HG03060 (cell line): ENCODE measurements at regions not wholly inside any gene's neighbourhood (a gene's known extent, or its start where the extent isn't known, plus 50 kb on each side); places are given as distances from the start of the nearest gene placed in this dataset.
A peak's percentile ranks its signal among the peaks of the same experiment; 100 is the strongest.

Experiments used
- ATAC-seq: cut with Tn5 transposase; IDR thresholded peaks from one replicate; pipeline ENCODE4 v1.9.1; 2021; ENCODE audit warnings: low read depth, moderate number of reproducible peaks; ENCODE audit not compliant: unreplicated experiment

GRCh38 chrX:79300856-79301255, 66.3 kb downstream of the ITM2A start:
- ATAC-seq, result no peak

GRCh38 chrX:79290596-79290995, 76.5 kb downstream of the ITM2A start:
- no peak for ATAC-seq

DNA sequence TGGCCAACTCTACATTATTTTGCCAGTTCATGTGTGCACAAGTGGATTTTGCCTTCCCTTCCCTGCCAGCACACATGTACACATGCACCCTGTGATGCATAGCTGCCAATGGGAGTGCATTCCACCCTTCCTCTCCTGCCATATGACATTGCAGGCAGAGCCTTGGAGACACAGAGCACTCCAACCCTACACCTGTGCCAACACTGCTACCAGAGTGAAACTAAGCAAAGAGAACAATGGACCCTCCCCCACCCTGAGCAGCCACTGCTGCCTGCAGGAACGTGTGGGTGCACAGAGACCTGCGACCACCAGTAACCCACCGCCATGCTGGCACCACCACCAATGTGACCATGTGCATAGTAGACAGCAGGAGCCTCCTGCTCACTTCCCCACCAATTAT, 78.4 kb downstream of the ITM2A start:
- ATAC-seq, result no peak

GRCh38 chrX:79287724-79288123, 79.4 kb downstream of the ITM2A start:
- no peak for ATAC-seq

DNA sequence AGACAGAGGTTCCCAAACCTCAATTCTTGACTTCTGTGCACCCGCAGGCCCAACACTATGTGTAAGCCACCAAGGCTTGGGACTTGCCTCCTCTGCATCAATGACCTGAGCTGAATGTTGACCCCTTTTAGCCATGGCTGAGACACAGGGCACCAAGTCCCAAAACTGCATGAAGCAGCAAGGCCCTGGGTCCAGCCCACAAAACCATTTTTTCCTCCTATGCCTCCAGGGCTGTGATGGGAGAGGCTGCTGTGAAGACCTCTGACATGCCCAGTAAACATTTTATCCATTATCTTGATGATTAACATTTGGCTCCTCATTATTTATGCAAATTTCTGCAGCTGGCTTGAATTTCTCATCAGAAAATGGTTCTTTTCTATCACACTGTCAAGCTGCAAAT, 85.4 kb downstream of the ITM2A start:
- ATAC-seq, result no peak

GRCh38 chrX:79270401-79270800, 96.7 kb downstream of the ITM2A start:
- ATAC-seq, result peak; percentile 82

DNA sequence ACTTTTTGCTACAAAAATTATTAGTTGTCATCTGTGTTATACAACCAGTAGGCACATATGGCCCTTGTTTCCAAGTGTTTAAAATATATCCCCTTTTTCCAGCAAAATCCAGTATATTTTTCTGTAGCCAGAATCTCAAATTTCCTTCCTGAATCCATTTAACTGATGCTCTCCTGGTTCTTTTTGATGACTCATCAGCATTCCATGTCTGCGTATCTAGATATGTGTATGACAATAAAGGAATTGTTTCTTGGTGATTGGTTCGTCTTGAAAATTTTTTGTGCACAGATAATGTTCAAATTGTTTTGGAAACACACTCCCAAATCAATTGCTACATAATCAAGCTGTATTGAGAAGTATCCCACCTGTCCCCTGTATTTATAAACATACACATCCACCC, 98.3 kb downstream of the ITM2A start:
- no peak for ATAC-seq

DNA sequence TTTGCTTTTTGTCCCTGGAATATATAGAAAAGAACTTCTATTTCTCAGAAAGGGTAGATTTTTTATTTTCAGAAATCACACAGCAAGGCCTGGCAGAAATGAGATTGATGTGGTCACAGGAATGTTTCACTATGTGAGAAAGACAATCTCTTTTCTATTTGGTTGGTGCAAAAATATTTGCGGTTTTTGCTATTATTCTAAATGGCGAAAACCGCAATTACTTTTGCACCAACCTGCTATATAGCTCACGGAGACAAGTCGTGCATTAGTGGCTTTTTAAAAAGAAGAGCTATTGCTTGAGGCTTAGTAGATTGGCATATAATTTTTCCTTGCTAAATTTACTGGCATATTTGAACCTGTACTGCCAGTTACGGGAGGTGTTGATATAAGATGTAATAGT, 100.4 kb downstream of the ITM2A start:
- no peak for ATAC-seq

DNA sequence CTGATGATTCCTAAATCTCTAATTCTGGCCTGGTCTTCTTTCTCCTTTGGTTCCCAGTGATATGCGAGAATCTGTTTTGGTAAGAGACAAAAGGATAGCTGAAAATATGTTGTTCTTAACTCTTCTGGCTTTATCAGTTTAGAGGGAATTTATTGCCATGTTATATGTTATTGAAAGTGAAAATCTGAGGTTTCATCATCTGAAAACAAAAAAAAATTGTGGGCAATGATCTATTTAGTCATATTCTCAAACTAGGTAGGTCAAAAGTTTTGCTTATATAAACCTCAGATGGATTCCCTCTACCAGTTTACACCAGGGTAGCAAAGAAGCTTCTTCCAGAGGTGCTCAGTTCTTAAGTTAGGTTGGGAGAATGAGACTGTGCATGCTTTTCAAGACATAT, 103.6 kb downstream of the ITM2A start:
- no peak for ATAC-seq

- peak; percentile 87 for ATAC-seq
Measured at GRCh38 chrX:79259073-79259689, 108.0 kb downstream of the ITM2A start.

DNA sequence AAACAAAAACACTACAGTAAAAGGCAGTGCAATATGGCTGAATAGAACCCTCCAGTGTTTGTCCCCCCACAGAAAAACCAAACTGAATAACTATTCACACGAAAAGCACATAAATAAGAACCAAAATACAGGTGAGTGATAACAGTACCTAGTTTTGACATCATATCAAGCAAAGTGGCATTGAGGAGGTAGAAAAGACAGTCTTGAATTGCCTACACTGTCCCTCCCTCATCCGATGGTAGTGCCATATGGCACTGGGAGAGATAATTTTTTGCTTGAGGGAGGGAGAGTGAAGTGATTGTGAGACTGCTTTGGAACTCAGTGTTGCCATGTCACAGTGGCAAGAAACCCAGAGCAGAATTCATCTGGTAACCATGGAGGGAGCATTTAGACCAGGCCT, 99.2 kb downstream of the GPR174 start:
- ATAC-seq, result no peak

DNA sequence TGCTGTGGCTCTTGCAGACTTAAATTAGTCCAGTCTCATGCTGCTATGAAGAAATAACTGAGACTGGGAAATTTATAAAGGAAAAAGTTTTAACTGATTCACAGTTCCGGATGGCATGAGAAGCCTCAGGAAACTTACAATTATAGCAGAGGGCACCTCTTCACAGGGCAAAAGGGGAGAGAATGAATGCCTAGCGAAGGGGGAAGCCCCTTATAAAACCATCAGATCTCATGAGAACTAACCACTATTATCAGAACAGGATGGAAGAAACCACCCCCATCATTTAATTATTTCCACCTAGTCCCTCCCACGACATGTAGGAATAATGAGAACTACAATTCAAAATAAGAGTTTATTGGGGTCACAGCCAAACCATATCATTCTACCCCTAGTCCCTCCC, 91.4 kb downstream of the GPR174 start:
- no peak for ATAC-seq

GRCh38 chrX:79231662-79232061, 87.2 kb downstream of the GPR174 start:
- ATAC-seq, result no peak
